Neutrophil (primary cell): ENCODE measurements at regions not wholly inside any gene's neighbourhood (a gene's known extent, or its start where the extent isn't known, plus 50 kb on each side); places are given as distances from the start of the nearest gene placed in this dataset.

Experiments
- H3K27ac ChIP-seq: fragments of 200-600 bp; sonication (generic); 2 replicates; pipeline ENCODE4 v1.5.1; 2016; ENCODE audit warnings: mild to moderate bottlenecking, moderate library complexity
- H3K27me3 ChIP-seq: fragments of 200-600 bp; sonication (generic); 2 replicates; pipeline ENCODE4 v1.6.0; 2016; ENCODE audit warnings: mild to moderate bottlenecking
- H3K36me3 ChIP-seq: fragments of 200-600 bp; sonication (generic); 2 replicates; pipeline ENCODE4 v1.5.1; 2017
- H3K4me1 ChIP-seq, 2 experiments: fragments of 200-600 bp in 1 of 2; sonication (generic) in 1 of 2; 1 replicate in 1 of 2; 2 replicates in 1 of 2; pipeline versions ENCODE4 v1.5.1 to v1.6.1; 2013 to 2016; ENCODE audit warnings: low read depth in 1 of 2, low read length in 1 of 2, mild to moderate bottlenecking in 1 of 2, moderate library complexity in 1 of 2; ENCODE audit not compliant: control insufficient read depth in 1 of 2, insufficient read depth in 1 of 2
- H3K4me3 ChIP-seq, 2 experiments: fragments of 200-600 bp in 1 of 2; sonication (generic) in 1 of 2; 1 replicate in 1 of 2; 2 replicates in 1 of 2; pipeline ENCODE4 v1.5.1; 2013 to 2016; ENCODE audit warnings: low read depth in 1 of 2, low read length in 1 of 2, mild to moderate bottlenecking in 1 of 2, moderate library complexity in 1 of 2
- H3K9me3 ChIP-seq: fragments of 200-600 bp; sonication (generic); 2 replicates; pipeline ENCODE4 v1.5.1; 2016
- CTCF ChIP-seq: fragments of 200-600 bp; sonication (generic); IDR thresholded peaks from 2 replicates; pipeline ENCODE4 v1.5.1; 2016; ENCODE audit warnings: antibody characterized with exemption

GRCh38 chr22:48045369-48045768 is 1282.9 kb downstream of the TBC1D22A start:
- no peak overlapping the region for H3K27ac ChIP-seq
- H3K4me3 ChIP-seq = no peak overlapping the region
- no peak for TF ChIP-seq CTCF
- H3K36me3 ChIP-seq = no peaks in the 10 kb centered on the region
- peaks cover 12% of the 10 kb centered on the region for H3K27me3 ChIP-seq
- no peaks in the 10 kb centered on the region for H3K4me1 ChIP-seq
- no peaks in the 10 kb centered on the region for H3K9me3 ChIP-seq

DNA sequence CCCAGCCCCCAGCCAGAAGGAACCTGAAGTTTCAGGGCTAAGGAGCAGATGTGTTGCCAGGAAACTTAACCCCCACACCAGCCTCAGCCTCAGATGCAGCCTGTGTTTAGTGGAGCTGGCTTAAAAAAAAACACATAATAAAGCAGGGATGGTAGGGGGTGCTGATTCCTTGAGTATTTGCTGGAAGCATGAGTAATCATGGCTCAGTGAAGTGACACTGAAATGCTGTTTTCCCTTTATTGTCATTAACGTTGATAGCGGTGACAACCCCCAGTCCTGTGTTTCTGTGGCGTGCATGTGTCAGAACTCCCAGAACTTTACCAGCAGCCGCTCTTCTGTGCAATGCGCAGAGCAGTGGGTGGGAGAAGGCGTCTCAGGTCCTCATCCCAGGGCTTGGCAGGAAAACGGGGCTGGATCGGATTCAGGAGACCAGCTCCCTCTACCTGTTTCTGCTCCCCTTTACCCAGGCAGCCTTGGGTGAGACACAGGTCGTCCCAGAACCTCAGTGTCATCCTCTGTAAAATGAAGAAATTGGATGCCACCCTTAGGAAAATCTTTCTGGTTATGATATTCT is 1282.1 kb downstream of the TBC1D22A start:
- Histone ChIP-seq H3K36me3 (no peaks in the 10 kb centered on the region), H3K4me1 (no peaks in the 10 kb centered on the region), H3K9me3 (no peaks in the 10 kb centered on the region), H3K4me3 (no peak overlapping the region), H3K27ac (no peak overlapping the region), H3K27me3 (peaks cover 12% of the 10 kb centered on the region)
- no peak for TF ChIP-seq CTCF

GRCh38 chr22:48043581-48043980 is 1281.1 kb downstream of the TBC1D22A start:
- TF ChIP-seq CTCF = no peak
- no peak overlapping the region for H3K27ac ChIP-seq
- H3K4me1 ChIP-seq = no peaks in the 10 kb centered on the region
- no peaks in the 10 kb centered on the region for H3K9me3 ChIP-seq
- H3K4me3 ChIP-seq = no peak overlapping the region
- H3K36me3 ChIP-seq = no peaks in the 10 kb centered on the region
- peaks cover 12% of the 10 kb centered on the region for H3K27me3 ChIP-seq

DNA sequence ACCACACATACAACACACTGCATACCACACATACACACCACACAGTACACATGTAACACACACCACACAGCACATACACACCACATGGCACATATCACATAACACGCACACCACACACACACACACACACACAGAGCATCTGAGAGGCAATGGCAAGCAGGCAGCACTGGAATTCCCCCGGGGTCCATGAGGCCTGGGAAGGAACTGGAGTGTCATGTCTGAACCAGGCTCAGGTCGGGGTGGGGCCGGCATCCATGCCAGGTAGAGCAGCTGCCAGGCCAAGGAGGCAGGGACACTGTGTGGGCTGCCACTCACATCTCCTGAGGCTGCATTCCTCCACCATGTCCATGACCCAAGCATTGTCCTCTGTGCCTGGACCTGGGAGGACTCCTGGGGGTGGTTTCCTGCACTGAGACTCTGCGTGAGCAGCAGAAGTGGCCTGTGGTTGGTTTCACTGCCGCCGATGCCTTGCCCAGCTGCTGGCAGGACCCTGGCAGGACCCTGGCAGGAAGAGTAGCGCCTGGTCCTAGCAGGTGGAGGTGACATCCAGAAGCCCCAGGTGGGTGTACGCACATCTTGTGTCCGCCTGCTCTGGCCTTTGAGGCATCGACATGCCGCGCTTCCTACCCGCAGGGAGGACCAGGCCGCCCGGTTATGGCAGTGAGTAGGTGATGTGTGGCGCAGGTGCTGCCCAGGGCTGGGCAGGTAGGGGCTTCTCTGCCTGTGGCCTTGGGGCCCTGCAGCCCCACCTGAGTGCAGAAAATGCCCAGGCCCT is 1280.4 kb downstream of the TBC1D22A start:
- Histone ChIP-seq H3K36me3 (no peaks in the 10 kb centered on the region), H3K9me3 (no peaks in the 10 kb centered on the region), H3K27me3 (peaks cover 12% of the 10 kb centered on the region), H3K4me3 (no peak overlapping the region), H3K4me1 (no peaks in the 10 kb centered on the region), H3K27ac (no peak overlapping the region)
- no peak for TF ChIP-seq CTCF

DNA sequence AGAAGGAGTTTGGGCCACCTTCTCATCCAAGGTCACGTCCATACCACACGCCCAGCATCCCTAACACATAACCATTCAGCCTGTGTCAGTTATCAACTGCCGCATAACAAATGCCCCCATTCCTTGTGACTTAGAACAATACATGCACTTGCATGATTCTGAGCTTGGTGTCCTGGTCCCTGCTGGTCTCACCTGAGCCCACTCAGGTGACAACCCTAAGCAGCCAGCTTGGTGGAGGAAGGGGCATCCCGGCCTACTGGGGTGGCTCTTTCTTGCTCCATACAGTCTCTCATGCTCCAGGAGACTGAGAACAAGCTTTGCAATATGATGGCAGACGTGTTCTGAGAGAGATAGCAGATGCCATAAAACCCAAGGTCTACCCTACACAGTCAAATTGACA is 1276.9 kb downstream of the TBC1D22A start:
- no peaks in the 10 kb centered on the region for H3K9me3 ChIP-seq

More for the DNA sequence above, 1276.9 kb downstream of the TBC1D22A start:
- no peak overlapping the region for H3K27ac ChIP-seq
- no peaks in the 10 kb centered on the region for H3K4me1 ChIP-seq
- TF ChIP-seq CTCF = no peak
- no peaks in the 10 kb centered on the region for H3K36me3 ChIP-seq
- H3K4me3 ChIP-seq = no peak overlapping the region
- peaks cover under 1% of the 10 kb centered on the region for H3K27me3 ChIP-seq
